ENCODE measurements at regions not wholly inside any gene's neighbourhood (a gene's known extent, or its start where the extent isn't known, plus 50 kb on each side); places are given as distances from the start of the nearest gene placed in this dataset.

- no peak overlapping the region for H3K27ac ChIP-seq
- no peak for TF ChIP-seq CTCF (conservative IDR thresholded peaks at IDR 0.05)
Observed at GRCh38 chr20:61045876-61046585, 206.0 kb upstream of the CDH4 start.

DNA sequence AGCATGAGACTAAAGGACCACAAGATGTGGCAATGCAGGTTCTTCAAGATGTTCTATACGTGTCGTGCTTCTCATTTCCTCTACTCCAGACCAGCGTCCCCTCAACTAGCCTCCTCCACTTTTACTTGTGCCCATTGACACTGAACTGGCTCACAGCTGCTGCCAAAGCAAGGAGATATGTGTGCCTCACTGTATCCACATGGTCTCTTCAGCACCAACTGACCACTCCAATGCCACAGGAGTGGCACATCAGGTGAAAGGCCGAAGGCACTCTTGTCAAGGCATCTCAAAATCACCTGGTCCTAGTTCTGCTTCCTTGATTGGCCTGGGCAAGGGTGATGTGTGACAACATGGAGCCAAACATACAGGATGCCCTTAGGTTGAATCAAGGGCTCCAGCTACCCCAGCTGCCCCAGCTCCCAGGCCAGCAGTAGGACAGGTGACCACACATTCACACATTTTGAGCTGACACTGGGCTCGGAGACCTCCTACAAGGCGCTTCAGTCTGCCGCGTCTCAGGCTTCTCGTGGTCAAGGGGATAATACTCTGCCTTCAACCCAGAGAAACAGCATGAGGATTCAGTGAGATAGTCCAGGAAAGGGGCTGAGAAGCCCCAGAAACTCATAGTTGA lies 205.2 kb upstream of the CDH4 start:
- no peak for TF ChIP-seq CTCF (conservative IDR thresholded peaks at IDR 0.05)
- no peak overlapping the region for H3K27ac ChIP-seq

GRCh38 chr20:61047515-61047914 lies 204.5 kb upstream of the CDH4 start:
- H3K27ac ChIP-seq, result no peak overlapping the region
- TF ChIP-seq CTCF (conservative IDR thresholded peaks at IDR 0.05), result no peak

- TF ChIP-seq CTCF (conservative IDR thresholded peaks at IDR 0.05), result no peak
- H3K27ac ChIP-seq, result no peak overlapping the region
Observed at GRCh38 chr20:61048302-61048701, 203.8 kb upstream of the CDH4 start.

DNA sequence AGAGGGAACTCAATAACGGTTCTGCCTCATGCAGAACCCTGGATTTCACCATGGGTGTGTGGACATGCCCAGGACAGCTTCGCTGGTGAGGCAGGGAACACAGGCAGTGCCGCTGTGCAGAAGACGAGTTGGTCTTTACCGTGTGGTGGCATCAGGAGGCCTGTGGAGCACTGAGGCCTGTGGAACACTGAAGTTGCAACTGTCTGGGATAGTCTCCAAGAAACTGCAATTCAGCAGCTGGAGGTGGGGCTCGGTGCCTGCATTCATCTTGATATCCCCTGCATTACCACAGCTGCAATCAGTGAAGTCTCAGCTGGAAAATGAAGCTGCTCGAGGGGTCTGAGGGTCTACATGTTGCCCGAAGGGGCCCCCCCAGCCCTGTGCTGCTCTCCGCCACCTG lies 202.4 kb upstream of the CDH4 start:
- TF ChIP-seq CTCF (conservative IDR thresholded peaks at IDR 0.05), result no peak
- H3K27ac ChIP-seq, result no peak overlapping the region

DNA sequence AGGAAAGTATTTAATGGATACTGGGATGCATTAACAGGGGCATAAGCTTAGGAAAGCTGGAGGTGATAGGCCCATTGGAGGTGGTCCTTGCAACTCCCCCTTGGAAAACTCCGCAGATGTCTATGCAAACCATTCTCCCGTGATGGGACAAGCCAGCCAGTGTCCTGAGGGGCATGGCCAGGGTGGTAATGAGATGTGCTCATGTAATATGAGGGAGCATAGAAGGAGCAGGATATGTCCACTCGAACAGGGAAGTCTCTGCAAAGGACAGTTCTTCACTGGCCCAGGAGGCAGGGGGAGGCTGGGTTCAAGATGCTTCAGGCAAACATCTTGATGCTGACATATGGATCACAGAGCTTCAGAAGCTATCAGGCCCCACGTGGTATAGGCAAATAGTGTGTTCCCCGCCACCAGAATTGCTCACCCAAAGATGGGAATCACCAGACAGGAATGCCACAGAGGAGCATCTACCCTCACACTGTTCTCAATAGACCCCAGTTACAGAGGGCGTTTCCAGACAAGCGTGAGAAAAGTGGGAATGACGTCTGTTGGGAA lies 201.6 kb upstream of the CDH4 start:
- no peak overlapping the region for H3K27ac ChIP-seq
- TF ChIP-seq CTCF (conservative IDR thresholded peaks at IDR 0.05), result no peak

- TF ChIP-seq CTCF (conservative IDR thresholded peaks at IDR 0.05), result no peak
Observed at GRCh38 chr20:61052195-61052750, 199.8 kb upstream of the CDH4 start.

More at GRCh38 chr20:61052195-61052750, 199.8 kb upstream of the CDH4 start:
- no peak overlapping the region for H3K27ac ChIP-seq
